Ishikawa (cell line): ENCODE measurements at regions not wholly inside any gene's neighbourhood (a gene's known extent, or its start where the extent isn't known, plus 50 kb on each side); places are given as distances from the start of the nearest gene placed in this dataset.

Experiments
- EGR1 ChIP-seq: IDR thresholded peaks from 2 replicates; pipeline ENCODE4 v1.6.1; 2012
- EP300 ChIP-seq: IDR thresholded peaks from 2 replicates; pipeline ENCODE4 v1.6.1; 2012; ENCODE audit warnings: borderline replicate concordance
- RAD21 ChIP-seq: IDR thresholded peaks from 2 replicates; pipeline ENCODE4 v1.6.1; 2012; ENCODE audit warnings: low read depth
- TEAD4 ChIP-seq: IDR thresholded peaks from 2 replicates; pipeline ENCODE4 v1.6.1; 2012
- ZBTB7A ChIP-seq: IDR thresholded peaks from 2 replicates; pipeline ENCODE4 v1.6.1; 2012; ENCODE audit warnings: low read depth
- TF ChIP-seq, protein P1 (sequence below): IDR thresholded peaks from 2 replicates; pipeline ENCODE4 v1.6.1; 2012; ENCODE audit warnings: low read depth, mild to moderate bottlenecking

DNA sequence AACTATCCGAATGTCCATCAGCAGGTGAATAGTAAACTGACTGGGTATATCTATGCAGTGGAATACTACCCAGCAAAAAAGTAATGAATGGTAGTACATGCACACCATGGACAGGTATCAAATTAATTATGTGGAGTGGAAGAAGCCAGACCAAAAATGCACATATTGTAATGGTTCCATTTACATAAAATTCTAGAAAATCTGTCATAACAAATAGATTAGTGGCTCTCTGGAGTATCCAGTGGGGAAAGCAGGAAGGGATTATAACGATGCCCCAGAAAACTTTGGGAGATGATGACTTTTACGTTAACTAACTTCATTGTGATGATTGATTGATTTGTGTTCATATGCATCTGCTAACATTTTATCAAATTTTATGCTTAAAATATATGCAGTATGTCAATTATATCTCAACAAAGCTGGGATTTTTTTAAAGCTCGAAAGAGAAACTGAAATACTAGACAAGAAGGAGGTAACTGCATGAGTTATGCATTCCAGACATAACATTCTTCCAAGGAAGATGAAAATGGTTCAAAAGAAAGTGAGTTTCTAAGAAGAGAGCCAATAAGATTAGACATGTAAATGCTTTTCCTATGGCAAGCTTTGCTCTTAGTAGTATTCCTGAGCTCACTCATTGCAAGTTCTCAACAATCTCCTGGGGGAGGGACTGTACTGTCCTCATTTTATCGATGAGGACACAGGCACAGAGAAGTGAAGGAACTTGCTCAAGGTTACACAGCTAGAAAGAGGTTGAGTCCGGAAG is 58.6 kb upstream of the MSX1 start:
- TF ChIP-seq RAD21 (no peak), EP300 (no peak), EGR1 (no peak), ZBTB7A (no peak), TEAD4 (0 out of 2 replicates have a peak, but pooled peaks have one; percentile 25)
- TF ChIP-seq, protein P1, sequence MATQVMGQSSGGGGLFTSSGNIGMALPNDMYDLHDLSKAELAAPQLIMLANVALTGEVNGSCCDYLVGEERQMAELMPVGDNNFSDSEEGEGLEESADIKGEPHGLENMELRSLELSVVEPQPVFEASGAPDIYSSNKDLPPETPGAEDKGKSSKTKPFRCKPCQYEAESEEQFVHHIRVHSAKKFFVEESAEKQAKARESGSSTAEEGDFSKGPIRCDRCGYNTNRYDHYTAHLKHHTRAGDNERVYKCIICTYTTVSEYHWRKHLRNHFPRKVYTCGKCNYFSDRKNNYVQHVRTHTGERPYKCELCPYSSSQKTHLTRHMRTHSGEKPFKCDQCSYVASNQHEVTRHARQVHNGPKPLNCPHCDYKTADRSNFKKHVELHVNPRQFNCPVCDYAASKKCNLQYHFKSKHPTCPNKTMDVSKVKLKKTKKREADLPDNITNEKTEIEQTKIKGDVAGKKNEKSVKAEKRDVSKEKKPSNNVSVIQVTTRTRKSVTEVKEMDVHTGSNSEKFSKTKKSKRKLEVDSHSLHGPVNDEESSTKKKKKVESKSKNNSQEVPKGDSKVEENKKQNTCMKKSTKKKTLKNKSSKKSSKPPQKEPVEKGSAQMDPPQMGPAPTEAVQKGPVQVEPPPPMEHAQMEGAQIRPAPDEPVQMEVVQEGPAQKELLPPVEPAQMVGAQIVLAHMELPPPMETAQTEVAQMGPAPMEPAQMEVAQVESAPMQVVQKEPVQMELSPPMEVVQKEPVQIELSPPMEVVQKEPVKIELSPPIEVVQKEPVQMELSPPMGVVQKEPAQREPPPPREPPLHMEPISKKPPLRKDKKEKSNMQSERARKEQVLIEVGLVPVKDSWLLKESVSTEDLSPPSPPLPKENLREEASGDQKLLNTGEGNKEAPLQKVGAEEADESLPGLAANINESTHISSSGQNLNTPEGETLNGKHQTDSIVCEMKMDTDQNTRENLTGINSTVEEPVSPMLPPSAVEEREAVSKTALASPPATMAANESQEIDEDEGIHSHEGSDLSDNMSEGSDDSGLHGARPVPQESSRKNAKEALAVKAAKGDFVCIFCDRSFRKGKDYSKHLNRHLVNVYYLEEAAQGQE = no peak
